Natural killer cell (primary cell): ENCODE measurements at regions not wholly inside any gene's neighbourhood (a gene's known extent, or its start where the extent isn't known, plus 50 kb on each side); places are given as distances from the start of the nearest gene placed in this dataset.

ENCODE experiments used
- ATAC-seq, 3 donors: fragments of 150-1000 bp in 2 of 3; fragments of 200-7000 bp in 1 of 3; cut with Tn5 transposase; 1 replicate in 1 of 3; 2 replicates in 2 of 3; pipeline ENCODE4 v1.10.0; 2021; ENCODE audit warnings: mild to moderate bottlenecking in 2 of 3, moderate library complexity in 2 of 3
- DNase-seq, 2 donors: peaks; one replicate each; pipeline versions ENCODE4 v3.0.0 to v3.0.0-alpha.2; 2013 to 2021; ENCODE audit warnings: mixed read lengths in 1 of 2
- H3K27ac ChIP-seq: one replicate; pipeline ENCODE4 v1.5.1; 2013; ENCODE audit warnings: mild to moderate bottlenecking, low read length
- H3K27me3 ChIP-seq: one replicate; pipeline ENCODE4 v1.6.1; 2013; ENCODE audit warnings: low read length; ENCODE audit not compliant: control insufficient read depth, insufficient read depth
- H3K36me3 ChIP-seq: one replicate; pipeline ENCODE4 v1.6.1; 2013; ENCODE audit warnings: low read length; ENCODE audit not compliant: control insufficient read depth, insufficient read depth
- H3K4me1 ChIP-seq: one replicate; pipeline ENCODE4 v1.6.1; 2013; ENCODE audit warnings: low read length; ENCODE audit not compliant: control insufficient read depth, insufficient read depth
- H3K4me3 ChIP-seq: one replicate; pipeline ENCODE4 v1.5.1; 2013; ENCODE audit warnings: low read length
- H3K9me3 ChIP-seq: one replicate; pipeline ENCODE4 v1.6.1; 2013; ENCODE audit warnings: low read length; ENCODE audit not compliant: control insufficient read depth, insufficient read depth
- H3K27ac Mint-ChIP-seq, 2 donors: one replicate each; pipeline ENCODE4 v1.8.0; 2022; ENCODE audit warnings: mild to moderate bottlenecking in 2 of 2, mixed read lengths in 2 of 2, moderate library complexity in 1 of 2
- H3K27me3 Mint-ChIP-seq, 2 donors: one replicate each; pipeline ENCODE4 v1.8.0; 2022; ENCODE audit warnings: low read depth in 2 of 2, mixed read lengths in 2 of 2
- H3K36me3 Mint-ChIP-seq: one replicate; pipeline ENCODE4 v1.8.0; 2022; ENCODE audit warnings: mixed read lengths
- H3K4me1 Mint-ChIP-seq, 2 donors: one replicate each; pipeline ENCODE4 v1.8.0; 2022; ENCODE audit warnings: mixed read lengths in 2 of 2
- H3K4me3 Mint-ChIP-seq: one replicate; pipeline ENCODE4 v1.8.0; 2022; ENCODE audit warnings: mild to moderate bottlenecking, moderate library complexity, mixed read lengths
- H3K9me3 Mint-ChIP-seq, 2 donors: one replicate each; pipeline ENCODE4 v1.8.0; 2022; ENCODE audit warnings: mixed read lengths in 2 of 2
- CTCF ChIP-seq: fragments of 200-600 bp; IDR thresholded peaks from one replicate; pipeline ENCODE4 v1.8.0; 2022; ENCODE audit warnings: antibody characterized with exemption
- WGBS: methylation state at CpG from one replicate; pipeline ENCODE4 v1.1.7; 2013; ENCODE audit warnings: missing lambda C conversion rate; ENCODE audit not compliant: insufficient coverage; 5-methylcytosine and 5-hydroxymethylcytosine counted together
- intact Hi-C: fragments of 100-400 bp; cut with micrococcal nuclease; formaldehyde crosslinking; loops from one replicate; pipeline ENCODE4 v1.14.2; 2022

- no peak overlapping the region for H3K27ac ChIP-seq
- WGBS = 100% methylated on average over 1 of the region's 2 CpGs
Observed at GRCh38 chr5:66299463-66299862, 155.4 kb downstream of the SREK1 start.

GRCh38 chr5:66302344-66302743 lies 158.2 kb downstream of the SREK1 start:
- Histone ChIP-seq H3K4me1 (no peaks in the 10 kb centered on the region), H3K27me3 (no peaks in the 10 kb centered on the region), H3K36me3 (no peaks in the 10 kb centered on the region), H3K27ac (no peak overlapping the region), H3K9me3 (no peaks in the 10 kb centered on the region), H3K4me3 (no peak overlapping the region)
- intact Hi-C loops = no loop called here
- Mint-ChIP-seq H3K4me3 (no peak overlapping the region), H3K4me1 (no peaks in the 10 kb centered on the region), H3K27me3 (peaks cover 15 to 24% of the 10 kb centered on the region in 2 donors), H3K36me3 (no peaks in the 10 kb centered on the region), H3K27ac (no peak overlapping the region), H3K9me3 (no peaks in the 10 kb centered on the region)
- WGBS = 89% methylated on average over 12 of the region's 12 CpGs
- no peak for TF ChIP-seq CTCF
- ATAC-seq (no peak), DNase-seq (no peak)

More at GRCh38 chr5:66299463-66299862, 155.4 kb downstream of the SREK1 start:
- Mint-ChIP-seq H3K9me3 (no peaks in the 10 kb centered on the region), H3K27me3 (peaks cover 8 to 10% of the 10 kb centered on the region in 2 donors), H3K4me1 (no peaks in the 10 kb centered on the region), H3K27ac (no peak overlapping the region), H3K36me3 (no peaks in the 10 kb centered on the region), H3K4me3 (no peak overlapping the region)
- intact Hi-C loops = no loop called here
- no peaks in the 10 kb centered on the region for H3K27me3 ChIP-seq
- no peak for TF ChIP-seq CTCF
- H3K36me3 ChIP-seq = no peaks in the 10 kb centered on the region
- H3K4me3 ChIP-seq = no peak overlapping the region
- ATAC-seq = no peak
- no peaks in the 10 kb centered on the region for H3K4me1 ChIP-seq
- no peak for DNase-seq
- H3K9me3 ChIP-seq = no peaks in the 10 kb centered on the region

DNA sequence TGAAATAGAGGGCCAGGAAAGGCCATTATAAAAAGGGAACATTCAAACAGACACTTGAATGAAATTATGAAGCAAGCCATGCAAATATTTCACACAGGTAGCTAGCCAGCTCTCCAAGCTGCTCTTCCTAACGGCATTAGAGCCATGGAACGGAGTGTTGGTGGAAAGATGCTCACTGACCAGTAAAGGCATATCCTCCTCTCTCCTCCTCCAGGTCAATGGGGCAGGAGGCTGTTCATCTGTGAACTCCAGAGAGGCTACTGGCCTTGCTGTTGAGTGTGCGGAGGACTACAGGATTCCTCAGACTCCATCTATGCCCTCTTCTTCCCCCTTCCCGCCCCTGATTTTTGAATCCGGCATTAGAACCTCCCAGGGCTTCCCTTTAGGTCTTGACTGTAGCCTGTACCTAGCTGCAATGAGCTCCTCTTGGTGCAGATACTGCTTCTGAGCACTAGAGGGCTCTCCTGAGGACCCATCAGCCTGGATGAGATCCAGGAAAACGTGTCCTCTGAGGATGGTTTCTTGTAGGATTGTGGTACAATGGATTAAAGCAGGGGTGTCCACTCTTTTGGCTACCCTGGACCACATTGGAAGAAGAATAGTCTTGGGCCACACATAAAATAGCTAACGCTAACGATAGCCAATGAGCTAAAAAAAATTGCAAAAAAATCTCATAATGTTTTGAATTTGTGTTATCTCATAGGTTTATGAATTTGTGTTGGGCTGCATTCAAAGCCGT lies 162.2 kb downstream of the SREK1 start:
- intact Hi-C loops = loop anchor here (5.0 kb wide), 1 partner anchor 901 kb away; no protein-coding TSS in a partner anchor
- Mint-ChIP-seq H3K4me1 (no peaks in the 10 kb centered on the region), H3K9me3 (no peaks in the 10 kb centered on the region), H3K27me3 (peaks cover 15 to 24% of the 10 kb centered on the region in 2 donors), H3K36me3 (no peaks in the 10 kb centered on the region), H3K27ac (no peak overlapping the region), H3K4me3 (no peak overlapping the region)
- Histone ChIP-seq H3K4me3 (no peak overlapping the region), H3K27ac (no peak overlapping the region), H3K4me1 (no peaks in the 10 kb centered on the region), H3K9me3 (no peaks in the 10 kb centered on the region), H3K36me3 (no peaks in the 10 kb centered on the region), H3K27me3 (no peaks in the 10 kb centered on the region)
- peak; percentile 38 for TF ChIP-seq CTCF
- peak; percentile 40 to 73 (median 57) for ATAC-seq
- DNase-seq = peak in 1 of 2 donors; percentile 62
- WGBS = 23% methylated on average over 6 of the region's 9 CpGs

GRCh38 chr5:66306844-66307315 lies 162.8 kb downstream of the SREK1 start:
- Histone ChIP-seq H3K27ac (no peak overlapping the region), H3K4me1 (no peaks in the 10 kb centered on the region), H3K27me3 (no peaks in the 10 kb centered on the region), H3K4me3 (no peak overlapping the region), H3K36me3 (no peaks in the 10 kb centered on the region), H3K9me3 (no peaks in the 10 kb centered on the region)
- ATAC-seq (no peak), DNase-seq (no peak)
- intact Hi-C loops = loop anchor here (5.0 kb wide), 1 partner anchor 900 kb away; no protein-coding TSS in a partner anchor
- WGBS = 72% methylated on average over 5 of the region's 7 CpGs
- H3K9me3 Mint-ChIP-seq = no peaks in the 10 kb centered on the region
- H3K36me3 Mint-ChIP-seq = no peaks in the 10 kb centered on the region
- no peak overlapping the region for H3K27ac Mint-ChIP-seq
- H3K27me3 Mint-ChIP-seq = peaks cover 15 to 24% of the 10 kb centered on the region in 2 donors
- TF ChIP-seq CTCF = no peak
- no peaks in the 10 kb centered on the region for H3K4me1 Mint-ChIP-seq
- H3K4me3 Mint-ChIP-seq = no peak overlapping the region
